ENCODE measurements at regions not wholly inside any gene's neighbourhood (a gene's known extent, or its start where the extent isn't known, plus 50 kb on each side); places are given as distances from the start of the nearest gene placed in this dataset.

- Histone ChIP-seq H3K27me3 (ENCODE audit: insufficient read depth, low read length, poor library complexity) (no peaks in the 10 kb centered on the region), H4K5ac (ENCODE audit: low read length) (no peak overlapping the region), H3K4me3 (ENCODE audit: low read length) (no peak overlapping the region), H4K8ac (ENCODE audit: low read depth, low read length) (no peak overlapping the region), H3K79me2 (ENCODE audit: control insufficient read depth, insufficient read depth, low read length) (no peaks in the 10 kb centered on the region), H3K4ac (ENCODE audit: low read depth, low read length) (no peak overlapping the region), H2BK15ac (replicated peaks; ENCODE audit: low read depth) (no peak overlapping the region), H2BK120ac (ENCODE audit: low read depth, low read length) (no peak overlapping the region), H3K56ac (ENCODE audit: low read length) (no peak overlapping the region), H3K4me2 (ENCODE audit: low read length) (no peak overlapping the region), H3K27ac (ENCODE audit: low read depth, low read length) (no peak overlapping the region), H3K4me1 (ENCODE audit: control insufficient read depth, low read depth, low read length) (no peaks in the 10 kb centered on the region), H3K9ac (ENCODE audit: low read length) (no peak overlapping the region), H3K23ac (ENCODE audit: low read length) (no peak overlapping the region), H2BK5ac (ENCODE audit: low read length) (no peak overlapping the region), H3K18ac (ENCODE audit: low read length) (no peak overlapping the region), H3K36me3 (ENCODE audit: control insufficient read depth, insufficient read depth, low read length) (no peaks in the 10 kb centered on the region), H2AK5ac (ENCODE audit: low read length) (no peak overlapping the region), H3K79me1 (ENCODE audit: low read length) (no peaks in the 10 kb centered on the region)
- DNase-seq, result no peak
- no CpG with 5 or more reads among the region's 1 CpG for WGBS (ENCODE audit: extremely low coverage, insufficient coverage, low lambda C conversion rate)
These were observed 165.8 kb downstream of the RRAGC start for GRCh38 chr1:38693759-38694158.

DNA sequence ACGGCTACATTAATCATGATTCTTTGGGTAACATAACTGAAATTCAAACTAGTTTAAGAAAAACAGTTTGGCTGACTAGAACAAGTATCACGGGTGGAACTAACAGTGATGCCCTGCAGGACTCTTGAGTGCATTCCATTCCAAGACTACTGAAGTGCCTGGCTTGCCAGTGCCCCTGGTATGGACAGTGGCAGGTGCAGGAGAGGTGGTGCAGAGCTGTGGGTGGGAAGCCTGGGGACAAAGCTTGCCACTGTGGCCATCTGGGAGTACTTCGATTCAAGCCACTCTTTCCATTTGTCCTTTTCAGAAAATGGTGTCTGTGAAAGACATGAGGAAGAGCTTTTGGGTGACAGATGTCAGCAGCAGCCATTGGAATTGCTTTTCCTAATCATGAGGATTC is 166.5 kb downstream of the RRAGC start:
- Histone ChIP-seq H2BK120ac (ENCODE audit: low read depth, low read length) (no peak overlapping the region), H3K4me1 (ENCODE audit: control insufficient read depth, low read depth, low read length) (no peaks in the 10 kb centered on the region), H3K23ac (ENCODE audit: low read length) (no peak overlapping the region), H4K5ac (ENCODE audit: low read length) (no peak overlapping the region), H3K18ac (ENCODE audit: low read length) (no peak overlapping the region), H3K9ac (ENCODE audit: low read length) (no peak overlapping the region), H2BK15ac (replicated peaks; ENCODE audit: low read depth) (no peak overlapping the region), H3K4me3 (ENCODE audit: low read length) (no peak overlapping the region), H4K8ac (ENCODE audit: low read depth, low read length) (no peak overlapping the region), H3K56ac (ENCODE audit: low read length) (no peak overlapping the region), H3K79me2 (ENCODE audit: control insufficient read depth, insufficient read depth, low read length) (no peaks in the 10 kb centered on the region), H3K4ac (ENCODE audit: low read depth, low read length) (no peak overlapping the region), H2BK5ac (ENCODE audit: low read length) (no peak overlapping the region), H3K79me1 (ENCODE audit: low read length) (no peaks in the 10 kb centered on the region), H2AK5ac (ENCODE audit: low read length) (no peak overlapping the region), H3K4me2 (ENCODE audit: low read length) (no peak overlapping the region), H3K36me3 (ENCODE audit: control insufficient read depth, insufficient read depth, low read length) (no peaks in the 10 kb centered on the region), H3K27me3 (ENCODE audit: insufficient read depth, low read length, poor library complexity) (no peaks in the 10 kb centered on the region), H3K27ac (ENCODE audit: low read depth, low read length) (no peak overlapping the region)
- DNase-seq, result no peak
- WGBS (ENCODE audit: extremely low coverage, insufficient coverage, low lambda C conversion rate), result no CpG with 5 or more reads among the region's 3 CpGs

DNA sequence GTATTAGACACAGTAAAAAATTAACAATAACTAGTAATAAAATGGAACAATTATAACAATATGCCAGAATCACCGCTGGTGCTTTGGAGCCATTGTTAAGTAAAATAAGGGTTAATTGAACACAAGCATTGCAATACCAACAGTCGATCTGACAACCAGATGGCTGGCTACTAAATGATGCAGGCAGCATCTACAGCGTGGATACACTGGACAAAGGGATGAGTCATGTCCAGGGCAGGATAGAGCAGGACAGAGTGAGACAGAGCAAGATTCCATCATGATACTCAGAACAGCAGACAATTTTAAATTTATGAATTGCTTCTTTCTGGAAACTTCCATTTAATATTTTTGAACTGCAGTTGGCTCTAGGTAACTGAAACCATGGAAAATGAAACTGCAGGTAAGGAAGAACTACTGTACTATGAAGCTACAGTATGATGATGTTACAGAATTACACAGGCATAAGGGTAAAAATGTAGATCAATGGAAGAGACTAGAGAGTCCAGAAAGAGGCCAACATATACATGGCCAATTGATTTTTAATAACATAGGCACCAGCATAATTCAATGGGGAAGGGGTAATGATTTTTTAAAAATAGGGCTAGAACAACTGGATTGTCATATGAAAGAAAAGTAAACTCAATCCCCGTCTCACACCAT is 168.7 kb downstream of the RRAGC start:
- Histone ChIP-seq H3K27me3 (ENCODE audit: insufficient read depth, low read length, poor library complexity) (no peaks in the 10 kb centered on the region), H3K23ac (ENCODE audit: low read length) (no peak overlapping the region), H4K5ac (ENCODE audit: low read length) (no peak overlapping the region), H3K56ac (ENCODE audit: low read length) (no peak overlapping the region), H3K36me3 (ENCODE audit: control insufficient read depth, insufficient read depth, low read length) (no peaks in the 10 kb centered on the region), H2BK15ac (replicated peaks; ENCODE audit: low read depth) (no peak overlapping the region), H3K79me2 (ENCODE audit: control insufficient read depth, insufficient read depth, low read length) (no peaks in the 10 kb centered on the region), H3K4me2 (ENCODE audit: low read length) (no peak overlapping the region), H3K27ac (ENCODE audit: low read depth, low read length) (no peak overlapping the region), H3K18ac (ENCODE audit: low read length) (no peak overlapping the region), H2AK5ac (ENCODE audit: low read length) (no peak overlapping the region), H3K9ac (ENCODE audit: low read length) (no peak overlapping the region), H2BK120ac (ENCODE audit: low read depth, low read length) (no peak overlapping the region), H3K4me1 (ENCODE audit: control insufficient read depth, low read depth, low read length) (no peaks in the 10 kb centered on the region), H4K8ac (ENCODE audit: low read depth, low read length) (no peak overlapping the region), H2BK5ac (ENCODE audit: low read length) (no peak overlapping the region), H3K4me3 (ENCODE audit: low read length) (no peak overlapping the region), H3K4ac (ENCODE audit: low read depth, low read length) (no peak overlapping the region), H3K79me1 (ENCODE audit: low read length) (no peaks in the 10 kb centered on the region)
- whole genome bisulfite sequencing (ENCODE audit: extremely low coverage, insufficient coverage, low lambda C conversion rate), result no CpG with 5 or more reads among the region's 4 CpGs
- no peak for DNase-seq

DNA sequence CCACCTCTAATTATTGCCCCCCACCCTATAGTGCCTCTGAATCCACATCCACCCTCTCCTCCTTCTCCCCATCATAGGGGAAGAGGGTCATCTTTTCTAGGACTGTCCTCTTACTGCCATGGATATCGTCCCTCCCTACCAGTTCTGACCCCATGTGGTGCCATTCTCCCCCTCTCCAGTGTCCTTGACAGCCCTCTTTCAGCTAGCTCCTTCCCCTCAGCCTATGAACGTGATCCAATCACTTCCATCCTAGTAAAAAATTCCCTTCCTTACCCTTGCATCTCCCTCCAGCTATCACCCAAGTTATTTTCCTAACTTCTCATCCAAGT is 172.7 kb downstream of the RRAGC start:
- Histone ChIP-seq H4K8ac (ENCODE audit: low read depth, low read length) (no peak overlapping the region), H4K5ac (ENCODE audit: low read length) (no peak overlapping the region), H3K4me1 (ENCODE audit: control insufficient read depth, low read depth, low read length) (no peaks in the 10 kb centered on the region), H2AK5ac (ENCODE audit: low read length) (no peak overlapping the region), H3K9ac (ENCODE audit: low read length) (no peak overlapping the region), H3K23ac (ENCODE audit: low read length) (no peak overlapping the region), H3K36me3 (ENCODE audit: control insufficient read depth, insufficient read depth, low read length) (no peaks in the 10 kb centered on the region), H3K79me2 (ENCODE audit: control insufficient read depth, insufficient read depth, low read length) (no peaks in the 10 kb centered on the region), H2BK5ac (ENCODE audit: low read length) (no peak overlapping the region), H3K4ac (ENCODE audit: low read depth, low read length) (no peak overlapping the region), H3K18ac (ENCODE audit: low read length) (no peak overlapping the region), H3K27ac (ENCODE audit: low read depth, low read length) (no peak overlapping the region), H3K56ac (ENCODE audit: low read length) (no peak overlapping the region), H3K79me1 (ENCODE audit: low read length) (no peaks in the 10 kb centered on the region), H2BK15ac (replicated peaks; ENCODE audit: low read depth) (no peak overlapping the region), H3K4me2 (ENCODE audit: low read length) (no peak overlapping the region), H2BK120ac (ENCODE audit: low read depth, low read length) (no peak overlapping the region), H3K27me3 (ENCODE audit: insufficient read depth, low read length, poor library complexity) (no peaks in the 10 kb centered on the region), H3K4me3 (ENCODE audit: low read length) (no peak overlapping the region)
- DNase-seq, result no peak
- WGBS (ENCODE audit: extremely low coverage, insufficient coverage, low lambda C conversion rate), result no CpG with 5 or more reads among the region's 2 CpGs

DNA sequence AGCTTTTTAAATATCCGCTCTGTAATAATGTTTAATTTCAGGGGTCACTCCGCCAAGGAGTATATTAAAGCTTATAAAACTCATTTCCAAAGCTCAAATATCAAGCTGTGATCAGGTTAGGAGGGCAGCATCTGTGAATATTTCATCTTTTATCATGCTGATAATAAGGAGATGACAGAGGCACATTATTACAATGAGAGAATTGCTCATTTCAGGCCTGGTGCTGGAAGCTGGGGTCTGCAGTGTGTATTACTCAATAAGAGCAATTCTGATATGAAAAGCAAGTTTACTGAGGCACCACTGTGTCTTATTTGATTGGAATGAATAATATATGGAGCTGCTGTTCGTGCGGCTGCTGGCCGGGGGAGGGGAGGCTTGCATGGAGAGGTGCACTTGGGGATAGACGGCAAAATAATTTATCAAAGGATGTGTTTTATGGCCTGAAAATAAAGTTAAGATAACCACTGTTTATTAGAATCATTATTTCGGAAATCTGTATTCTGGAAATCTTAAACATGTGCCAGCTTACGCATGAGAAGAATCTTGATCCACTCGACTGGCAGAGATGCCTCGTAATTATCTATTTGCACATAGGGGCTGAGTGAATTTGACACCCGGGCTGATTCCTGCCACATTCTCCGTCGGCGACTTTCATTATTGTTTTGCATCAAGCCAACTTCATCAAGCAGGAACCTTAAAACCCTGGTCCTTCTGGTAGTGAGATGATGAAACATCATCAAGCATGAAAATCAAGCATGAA is 173.2 kb downstream of the RRAGC start:
- Histone ChIP-seq H3K23ac (ENCODE audit: low read length) (no peak overlapping the region), H3K27ac (ENCODE audit: low read depth, low read length) (no peak overlapping the region), H3K9ac (ENCODE audit: low read length) (no peak overlapping the region), H2BK120ac (ENCODE audit: low read depth, low read length) (no peak overlapping the region), H3K18ac (ENCODE audit: low read length) (no peak overlapping the region), H4K5ac (ENCODE audit: low read length) (no peak overlapping the region), H2BK15ac (replicated peaks; ENCODE audit: low read depth) (no peak overlapping the region), H3K4me2 (ENCODE audit: low read length) (no peak overlapping the region), H3K56ac (ENCODE audit: low read length) (no peak overlapping the region), H3K4me3 (ENCODE audit: low read length) (no peak overlapping the region), H3K36me3 (ENCODE audit: control insufficient read depth, insufficient read depth, low read length) (no peaks in the 10 kb centered on the region), H4K8ac (ENCODE audit: low read depth, low read length) (no peak overlapping the region), H3K79me1 (ENCODE audit: low read length) (no peaks in the 10 kb centered on the region), H2AK5ac (ENCODE audit: low read length) (no peak overlapping the region), H3K79me2 (ENCODE audit: control insufficient read depth, insufficient read depth, low read length) (no peaks in the 10 kb centered on the region), H3K4me1 (ENCODE audit: control insufficient read depth, low read depth, low read length) (no peaks in the 10 kb centered on the region), H3K4ac (ENCODE audit: low read depth, low read length) (no peak overlapping the region), H2BK5ac (ENCODE audit: low read length) (no peak overlapping the region), H3K27me3 (ENCODE audit: insufficient read depth, low read length, poor library complexity) (no peaks in the 10 kb centered on the region)
- no CpG with 5 or more reads among the region's 14 CpGs for WGBS (ENCODE audit: extremely low coverage, insufficient coverage, low lambda C conversion rate)
- no peak for DNase-seq

- WGBS (ENCODE audit: extremely low coverage, insufficient coverage, low lambda C conversion rate), result no CpG with 5 or more reads among the region's 6 CpGs
- Histone ChIP-seq H4K5ac (ENCODE audit: low read length) (no peak overlapping the region), H3K9ac (ENCODE audit: low read length) (no peak overlapping the region), H2BK5ac (ENCODE audit: low read length) (no peak overlapping the region), H2BK120ac (ENCODE audit: low read depth, low read length) (no peak overlapping the region), H3K4me2 (ENCODE audit: low read length) (no peak overlapping the region), H3K4me3 (ENCODE audit: low read length) (no peak overlapping the region), H3K56ac (ENCODE audit: low read length) (no peak overlapping the region), H2BK15ac (replicated peaks; ENCODE audit: low read depth) (no peak overlapping the region), H3K23ac (ENCODE audit: low read length) (no peak overlapping the region), H3K79me1 (ENCODE audit: low read length) (no peaks in the 10 kb centered on the region), H3K27me3 (ENCODE audit: insufficient read depth, low read length, poor library complexity) (no peaks in the 10 kb centered on the region), H3K79me2 (ENCODE audit: control insufficient read depth, insufficient read depth, low read length) (no peaks in the 10 kb centered on the region), H3K4ac (ENCODE audit: low read depth, low read length) (no peak overlapping the region), H3K27ac (ENCODE audit: low read depth, low read length) (no peak overlapping the region), H4K8ac (ENCODE audit: low read depth, low read length) (no peak overlapping the region), H3K36me3 (ENCODE audit: control insufficient read depth, insufficient read depth, low read length) (no peaks in the 10 kb centered on the region), H3K18ac (ENCODE audit: low read length) (no peak overlapping the region), H3K4me1 (ENCODE audit: control insufficient read depth, low read depth, low read length) (no peaks in the 10 kb centered on the region), H2AK5ac (ENCODE audit: low read length) (no peak overlapping the region)
- no peak for DNase-seq
These were observed 174.2 kb downstream of the RRAGC start for GRCh38 chr1:38685388-38685787.
